Pancreas (tissue), 10 donors: ENCODE measurements at regions not wholly inside any gene's neighbourhood (a gene's known extent, or its start where the extent isn't known, plus 50 kb on each side); places are given as distances from the start of the nearest gene placed in this dataset.
A peak's percentile ranks its signal among the peaks of the same experiment; 100 is the strongest.

Source experiments
- ATAC-seq, 4 donors: fragments of 200-7000 bp; cut with Tn5 transposase; one replicate each; pipeline versions ENCODE4 v1.8.0 to v1.9.1; 2020; ENCODE audit warnings: mild to moderate bottlenecking in 4 of 4, moderate library complexity in 4 of 4
- DNase-seq, 6 donors: peaks; one replicate each; pipeline ENCODE4 v3.0.0-alpha.2; 2020
- FAIRE-seq: peaks from 2 replicates; lab custom pipeline; 2012; peaks lifted over from hg19 to GRCh38; lab: Jason Lieb, UNC
- H3K27ac ChIP-seq, 4 donors: fragments of 200-600 bp; sonication (generic); 1 replicate in 3 of 4; 2 replicates in 1 of 4; pipeline versions ENCODE4 v1.5.0 to v1.8.0; 2020
- H3K27me3 ChIP-seq, 4 donors: fragments of 200-600 bp; one replicate each; pipeline ENCODE4 v1.8.0; 2021
- H3K36me3 ChIP-seq, 3 donors: fragments of 200-600 bp; sonication (generic) in 1 of 3; one replicate each; pipeline versions ENCODE4 v1.5.0 to v1.8.0; 2020 to 2021
- H3K4me1 ChIP-seq, 3 donors: fragments of 200-600 bp; one replicate each; pipeline ENCODE4 v1.8.0; 2021
- H3K4me3 ChIP-seq, 4 donors: fragments of 200-600 bp; sonication (generic) in 2 of 4; one replicate each; pipeline versions ENCODE4 v1.5.0 to v1.8.0; 2020 to 2021
- H3K9me3 ChIP-seq, 4 donors: fragments of 200-600 bp; one replicate each; pipeline ENCODE4 v1.8.0; 2021
- CTCF ChIP-seq, 4 donors: fragments of 200-600 bp; sonication (generic) in 3 of 4; IDR thresholded peaks; one replicate each; pipeline versions ENCODE4 v1.5.0 to v1.8.0; 2021; ENCODE audit warnings: antibody characterized with exemption in 4 of 4
- WGBS, 2 donors: extraction: QIAGEN DNeasy Blood & Tissue Kit; methylation state at CpG; one replicate each; pipeline ENCODE4 v1.1.7; 2013; 5-methylcytosine and 5-hydroxymethylcytosine counted together
- intact Hi-C, 3 donors: fragments of 100-400 bp; cut with DNase I; formaldehyde crosslinking; loops; one replicate each; pipeline versions ENCODE4 v1.11.1 to v1.14.2; 2022
- donor health status: healthy with polysubstance abuse.
- donor health status: DM: no; HTN: no; CAD: no; lungs with moderate emphysema.
- donor health status: DM: no; HTN: no; CAD: no.
- donor health status: control.
- donor health status: control.
- donor health status: Bipolar disorder and iron deficiency.
- donor health status: DM: yes; HTN: yes; CAD: no.
- donor health status: DM: no; HTN: no; CAD: no.
- donor health status: DM: no; HTN: no; CAD: no.
- donor health status: DM: yes; HTN: yes; CAD: no.

- H3K9me3 ChIP-seq: no peaks in the 10 kb centered on the region
- no peak for TF ChIP-seq CTCF (IDR thresholded peaks at IDR 0.05)
- no peak overlapping the region for H3K27ac ChIP-seq
- peaks cover 0 to 27% (median 3%) of the 10 kb centered on the region in 4 donors for H3K27me3 ChIP-seq
- H3K4me1 ChIP-seq: peaks cover 0 to 4% (median 0%) of the 10 kb centered on the region in 3 donors
- whole genome bisulfite sequencing, 2 donors: 40 to 41% methylated on average over 7 of the region's 7 CpGs
- intact Hi-C loops: no loop called here
- DNase-seq: no peak
- FAIRE-seq: no peak
- H3K4me3 ChIP-seq: no peak overlapping the region
- no peaks in the 10 kb centered on the region for H3K36me3 ChIP-seq
- no peak for ATAC-seq
Measured at GRCh38 chr10:100652406-100653135, 92.8 kb upstream of the PAX2 start.

GRCh38 chr10:100653238-100653956 lies 92.0 kb upstream of the PAX2 start:
- H3K9me3 ChIP-seq: no peaks in the 10 kb centered on the region
- no peak overlapping the region for H3K4me3 ChIP-seq
- WGBS, 2 donors: 7 to 17% methylated on average over 9 of the region's 9 CpGs
- no peaks in the 10 kb centered on the region for H3K36me3 ChIP-seq
- no peak for FAIRE-seq
- intact Hi-C loops: no loop called here
- TF ChIP-seq CTCF (IDR thresholded peaks at IDR 0.05): no peak
- peaks cover 0 to 35% (median 3%) of the 10 kb centered on the region in 4 donors for H3K27me3 ChIP-seq
- no peak overlapping the region for H3K27ac ChIP-seq
- peaks cover 0 to 4% (median 0%) of the 10 kb centered on the region in 3 donors for H3K4me1 ChIP-seq
- ATAC-seq: no peak
- DNase-seq: no peak

- intact Hi-C loops: no loop called here
- H3K27me3 ChIP-seq: peaks cover 0 to 40% (median 8%) of the 10 kb centered on the region in 4 donors
- FAIRE-seq: no peak
- peaks cover 0 to 4% (median 0%) of the 10 kb centered on the region in 3 donors for H3K4me1 ChIP-seq
- no peak for DNase-seq
- peak overlapping the region in 1 of 4 donors; percentile 22 for H3K4me3 ChIP-seq
- ATAC-seq: peak in 1 of 4 donors; percentile 33
- no peaks in the 10 kb centered on the region for H3K36me3 ChIP-seq
- no peaks in the 10 kb centered on the region for H3K9me3 ChIP-seq
- no peak for TF ChIP-seq CTCF (IDR thresholded peaks at IDR 0.05)
- 4% methylated on average over 44 to 59 of the region's 59 CpGs for WGBS, 2 donors
- H3K27ac ChIP-seq: no peak overlapping the region
Measured at GRCh38 chr10:100653957-100654781, 91.2 kb upstream of the PAX2 start.

GRCh38 chr10:100654782-100655325 lies 90.5 kb upstream of the PAX2 start:
- peak in 2 of 4 donors; percentile 14 to 29 for ATAC-seq
- TF ChIP-seq CTCF (IDR thresholded peaks at IDR 0.05): no peak
- Histone ChIP-seq H3K4me1 (peaks cover 0 to 4% (median 0%) of the 10 kb centered on the region in 3 donors), H3K36me3 (no peaks in the 10 kb centered on the region), H3K4me3 (peak overlapping the region in 1 of 4 donors; percentile 22), H3K27ac (no peak overlapping the region), H3K9me3 (no peaks in the 10 kb centered on the region), H3K27me3 (peaks cover under 1 to 46% (median 13%) of the 10 kb centered on the region in 4 donors)
- 2 to 3% methylated on average over 29 to 46 of the region's 46 CpGs for WGBS, 2 donors
- no peak for DNase-seq
- intact Hi-C loops: no loop called here
- no peak for FAIRE-seq
